ENCODE measurements at regions not wholly inside any gene's neighbourhood (a gene's known extent, or its start where the extent isn't known, plus 50 kb on each side); places are given as distances from the start of the nearest gene placed in this dataset.

DNA sequence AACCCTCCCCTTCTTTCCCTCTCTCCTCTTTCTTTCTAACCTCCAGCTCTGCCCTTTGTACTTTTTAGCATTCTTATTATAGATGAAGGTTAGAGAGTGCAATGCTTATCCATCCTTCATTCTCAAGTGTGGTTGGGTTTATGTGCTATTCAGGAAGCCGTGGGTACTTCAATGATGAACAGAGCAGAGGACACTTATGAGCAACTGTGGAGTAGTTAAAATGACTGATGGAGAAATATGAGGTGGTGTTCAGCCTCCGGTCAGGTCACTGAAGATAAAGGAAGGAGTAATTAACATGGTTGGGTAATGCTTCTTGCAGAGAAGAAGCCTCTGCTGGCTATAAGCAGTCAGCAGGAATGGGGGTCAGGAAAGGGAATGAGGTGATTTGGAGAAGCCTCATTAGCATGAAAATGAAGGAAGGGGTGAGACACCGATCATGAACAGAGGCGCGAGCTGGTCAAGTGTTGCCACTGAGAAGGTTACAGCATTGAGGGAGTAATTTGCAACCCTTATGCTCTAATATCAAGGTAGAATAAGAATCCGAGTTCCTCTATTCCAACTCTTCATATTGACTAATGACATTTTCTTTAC lies 174.7 kb downstream of the LPIN1 start:
- DNase-seq (ENCODE audit: low read depth in 3 of 3, low spot score in 2 of 3) = no peak

DNA sequence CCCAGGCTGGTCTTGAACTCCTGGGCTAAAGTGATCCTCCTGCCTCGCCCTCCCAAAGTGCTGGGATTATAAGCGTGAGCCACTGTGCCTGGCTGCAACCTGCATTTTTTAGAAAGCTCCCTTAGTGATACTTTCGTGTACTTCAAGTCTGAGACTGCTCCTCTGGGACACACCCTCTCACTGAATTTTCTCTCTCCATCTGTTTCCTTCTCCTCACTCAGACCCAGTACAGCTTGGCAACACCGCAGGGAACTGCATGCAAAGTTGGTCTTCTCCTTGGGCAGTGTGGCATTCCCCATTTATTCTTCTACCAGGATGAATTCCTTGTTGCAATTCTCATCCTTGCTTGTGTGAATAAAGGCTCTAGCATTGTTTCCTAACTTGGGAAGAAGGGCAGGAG lies 175.9 kb downstream of the LPIN1 start:
- no peak for DNase-seq (ENCODE audit: low read depth in 3 of 3, low spot score in 2 of 3)

DNA sequence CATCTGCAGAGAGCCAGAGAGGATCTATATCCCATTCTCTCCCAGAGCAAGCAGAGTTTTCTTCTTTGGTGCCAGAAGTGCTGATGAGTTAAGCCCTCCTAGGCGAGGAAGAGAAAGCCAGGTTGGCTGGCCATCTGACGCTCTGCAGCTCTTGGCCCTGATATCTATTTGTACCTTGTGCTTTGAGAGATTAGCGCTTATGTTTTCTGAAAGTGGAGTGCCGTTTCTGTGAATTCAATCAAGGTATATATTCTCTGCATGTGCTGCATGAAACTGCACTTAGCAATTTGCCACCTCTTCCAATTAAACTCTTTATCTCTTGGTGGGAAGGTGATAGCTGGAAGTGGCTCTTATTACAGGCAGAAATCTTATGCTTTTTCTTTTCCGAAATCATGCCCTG lies 177.5 kb downstream of the LPIN1 start:
- DNase-seq (ENCODE audit: low read depth in 3 of 3, low spot score in 2 of 3) = no peak

DNA sequence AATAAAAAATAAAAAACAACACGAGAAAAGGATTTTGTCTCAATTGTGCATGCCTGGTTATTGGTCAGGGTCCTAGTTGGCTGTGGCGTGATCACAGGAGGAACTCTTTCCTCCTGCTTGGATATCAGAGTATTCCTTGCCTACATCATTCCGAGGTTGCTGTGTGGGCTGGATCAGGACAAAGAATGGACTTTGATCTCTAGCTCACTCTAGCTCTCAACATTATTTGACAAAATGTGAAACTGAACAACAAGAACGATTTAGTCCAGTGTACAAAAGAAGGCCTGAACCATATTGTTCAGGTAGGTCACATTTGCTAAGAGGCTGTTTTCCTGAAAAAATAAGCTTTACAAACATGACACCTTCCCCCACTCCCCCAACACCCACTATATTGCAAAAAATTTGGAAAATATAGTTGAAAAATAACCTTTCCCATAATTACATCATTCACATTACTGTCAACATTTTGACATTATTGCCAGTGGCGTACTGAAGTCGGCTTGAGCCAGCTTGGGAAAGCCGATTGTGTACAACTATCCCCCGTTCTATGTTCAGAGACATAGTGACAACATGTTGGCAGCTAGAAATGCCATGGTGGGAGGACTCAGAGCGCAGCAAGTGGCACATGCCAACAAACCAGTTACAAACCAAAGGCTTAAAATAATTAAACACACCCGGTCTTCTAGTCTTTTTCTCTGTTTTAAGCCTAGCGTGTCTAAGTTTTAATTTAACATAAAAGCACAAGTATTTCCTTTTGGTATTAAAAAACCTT lies 179.0 kb downstream of the LPIN1 start:
- no peak for DNase-seq (ENCODE audit: low read depth in 3 of 3, low spot score in 2 of 3)

DNA sequence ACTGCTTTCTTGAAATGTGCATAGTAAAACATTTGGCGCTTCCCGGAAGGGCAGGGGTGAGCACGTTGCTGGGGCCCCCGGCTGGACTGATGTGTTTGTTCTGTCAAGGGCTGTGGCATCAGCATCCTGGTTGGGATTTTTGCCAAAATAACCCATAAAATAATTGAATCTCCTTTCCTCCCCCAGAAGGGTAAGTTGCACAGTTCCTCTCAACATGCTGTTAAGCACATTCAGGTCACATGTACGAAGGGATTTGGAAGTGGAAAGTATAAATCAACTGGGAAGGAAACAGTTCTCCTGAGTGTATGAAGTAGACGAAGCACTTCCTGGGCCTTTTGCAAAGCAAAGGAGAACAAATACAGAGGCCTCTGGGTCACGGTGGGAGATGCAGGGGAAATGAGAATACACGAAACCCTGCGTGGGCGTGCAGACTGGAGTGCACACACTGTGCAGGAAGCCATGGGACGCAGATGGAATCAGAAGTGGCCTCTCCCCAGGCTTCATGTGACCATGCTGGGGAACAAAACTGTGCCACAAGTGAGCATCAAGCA lies 183.9 kb downstream of the LPIN1 start:
- DNase-seq (ENCODE audit: low read depth in 3 of 3, low spot score in 2 of 3) = peak; percentile 29 to 36 (median 29)

GRCh38 chr2:11932048-11932512 lies 185.6 kb downstream of the LPIN1 start:
- no peak for DNase-seq (ENCODE audit: low read depth in 3 of 3, low spot score in 2 of 3)

DNA sequence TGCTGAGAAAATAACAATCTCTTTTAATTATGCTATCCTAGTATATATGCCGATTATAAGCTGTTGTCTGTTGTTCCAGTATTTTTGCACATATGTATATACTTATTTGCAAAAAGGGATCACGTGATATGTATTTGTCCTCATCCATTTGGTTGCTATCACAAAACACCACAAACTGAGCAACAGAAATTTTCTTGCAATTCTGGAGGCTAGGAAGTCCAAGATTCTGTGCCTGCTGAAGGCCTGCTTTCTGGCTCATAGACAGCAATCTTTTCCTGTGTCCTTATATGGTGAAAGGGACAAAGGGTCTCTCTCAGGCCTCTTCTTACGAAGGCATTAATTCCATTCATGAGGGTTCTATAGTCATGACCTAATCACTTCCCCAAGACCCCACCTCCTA lies 186.5 kb downstream of the LPIN1 start:
- no peak for DNase-seq (ENCODE audit: low read depth in 3 of 3, low spot score in 2 of 3)

- DNase-seq (ENCODE audit: low read depth in 3 of 3, low spot score in 2 of 3) = no peak
Measured at GRCh38 chr2:11933854-11934253, 187.4 kb downstream of the LPIN1 start.

- no peak for DNase-seq (ENCODE audit: low read depth in 3 of 3, low spot score in 2 of 3)
Measured at GRCh38 chr2:11936761-11937160, 190.3 kb downstream of the LPIN1 start.

DNA sequence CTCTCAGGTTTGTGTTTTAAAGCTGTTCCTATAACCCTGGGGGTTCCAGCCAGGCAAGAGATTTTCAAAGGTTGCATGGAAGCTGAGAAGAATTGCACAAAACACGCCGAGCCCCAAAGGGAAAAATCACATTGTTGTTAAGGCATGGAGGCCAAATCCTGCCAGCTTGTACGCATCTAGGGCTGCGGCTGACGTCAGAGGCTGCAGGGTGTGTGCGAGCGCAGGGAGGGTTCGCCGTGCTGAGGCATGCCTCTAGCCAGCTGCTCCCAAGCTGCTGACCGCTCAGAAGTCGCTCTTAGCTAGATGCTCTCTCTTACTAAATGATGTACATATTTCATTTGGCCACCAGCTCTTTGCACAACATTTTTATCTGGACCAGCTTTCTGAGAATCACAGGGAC lies 191.8 kb downstream of the LPIN1 start:
- DNase-seq (ENCODE audit: low read depth in 3 of 3, low spot score in 2 of 3) = no peak

DNA sequence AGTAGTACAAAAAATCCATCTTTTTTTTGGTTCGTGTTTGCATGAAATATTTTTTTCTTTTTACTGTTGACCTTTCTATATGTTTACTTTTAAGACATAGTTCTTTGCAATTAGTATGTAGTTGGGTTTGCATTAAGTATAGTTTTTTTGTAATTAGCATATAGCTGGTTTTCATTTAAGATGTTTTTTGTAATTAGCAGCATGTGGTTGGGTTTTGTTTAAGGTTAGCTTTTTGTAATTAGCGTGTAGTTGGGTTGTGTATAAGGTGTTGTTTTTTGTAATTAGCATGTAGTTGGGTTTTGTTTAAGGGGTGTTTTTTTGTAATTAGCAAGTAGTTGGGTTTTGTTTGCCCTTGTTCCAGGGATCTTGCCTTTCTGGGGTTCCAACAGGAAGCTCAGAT lies 193.1 kb downstream of the LPIN1 start:
- no peak for DNase-seq (ENCODE audit: low read depth in 3 of 3, low spot score in 2 of 3)

DNA sequence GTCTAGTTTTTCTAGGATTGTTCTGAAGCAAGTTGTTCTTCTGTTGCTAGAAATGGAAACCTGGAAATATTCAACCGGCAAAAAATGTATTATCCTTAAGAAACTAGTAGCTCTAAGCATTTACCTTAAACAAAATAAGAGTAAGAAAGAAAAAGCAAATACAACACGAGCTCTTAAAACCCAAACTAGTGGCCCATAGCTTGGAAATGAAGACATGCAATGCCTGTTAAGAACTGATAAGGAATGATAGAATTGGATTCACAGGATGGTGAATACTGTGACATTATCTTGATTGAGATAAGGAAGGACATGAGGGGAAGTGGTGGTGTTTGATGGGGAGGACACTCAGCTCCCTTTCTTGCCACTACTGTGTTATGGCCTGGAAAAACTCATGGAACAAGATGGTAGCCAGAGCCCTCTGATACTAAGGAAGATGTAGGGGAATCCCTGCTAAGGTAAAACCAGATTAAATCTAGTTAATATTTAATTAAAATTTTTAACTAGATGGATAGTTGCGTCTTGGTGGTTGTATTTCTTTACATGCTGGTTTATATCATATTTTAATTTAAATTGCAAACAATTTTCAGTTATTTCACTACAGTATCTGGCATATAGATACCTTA lies 193.8 kb downstream of the LPIN1 start:
- no peak for DNase-seq (ENCODE audit: low read depth in 3 of 3, low spot score in 2 of 3)

- DNase-seq (ENCODE audit: low read depth in 3 of 3, low spot score in 2 of 3) = no peak
Measured at GRCh38 chr2:11940799-11941198, 194.4 kb downstream of the LPIN1 start.

DNA sequence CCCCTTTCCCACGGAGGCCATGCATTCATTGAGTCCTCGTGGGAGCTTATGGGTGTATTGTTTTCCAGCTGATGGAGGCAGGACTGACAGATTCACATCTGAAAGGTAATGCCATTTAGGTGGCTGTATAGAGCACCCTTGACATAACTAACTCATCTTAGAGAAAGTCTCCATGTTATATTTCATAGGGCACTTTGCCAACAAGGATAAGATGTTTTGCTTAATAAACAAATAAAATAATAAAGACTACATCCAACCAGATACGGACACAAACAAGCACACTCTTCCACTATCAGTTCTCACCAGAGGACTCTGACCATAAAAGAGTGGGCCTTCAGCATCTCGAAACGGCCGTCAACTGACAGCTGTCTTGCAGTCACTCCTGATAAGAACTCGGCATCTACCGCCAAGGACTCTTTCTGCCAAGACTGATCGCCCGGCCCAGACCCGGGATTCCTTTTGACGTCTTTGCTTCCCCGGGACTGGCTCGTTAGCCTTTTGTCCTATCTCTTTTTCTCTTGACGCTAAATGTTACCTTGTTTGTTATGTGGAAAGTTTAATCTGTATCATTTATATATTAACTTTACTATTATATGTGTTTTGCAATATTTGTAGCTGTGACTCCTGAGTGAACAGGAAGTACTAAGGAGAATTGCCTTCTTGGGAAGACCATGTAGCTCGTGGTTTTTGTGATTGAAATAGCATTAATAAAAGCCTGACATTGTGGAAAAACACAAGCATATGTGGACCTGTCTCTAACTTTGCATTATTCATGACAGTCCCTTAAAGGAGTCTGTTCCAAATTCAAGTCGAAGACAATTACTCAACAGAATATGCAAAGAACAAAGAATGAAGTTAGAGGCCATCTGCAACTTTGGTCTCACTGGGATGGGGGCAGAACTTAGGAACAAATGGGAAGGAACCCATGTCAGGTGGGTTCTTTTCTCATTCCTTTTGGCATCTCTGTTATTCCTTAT lies 195.1 kb downstream of the LPIN1 start:
- DNase-seq (ENCODE audit: low read depth in 3 of 3, low spot score in 2 of 3) = no peak

- no peak for DNase-seq (ENCODE audit: low read depth in 3 of 3, low spot score in 2 of 3)
Measured at GRCh38 chr2:11942178-11942569, 195.7 kb downstream of the LPIN1 start.

- no peak for DNase-seq (ENCODE audit: low read depth in 3 of 3, low spot score in 2 of 3)
Measured at GRCh38 chr2:11944311-11944710, 197.9 kb downstream of the LPIN1 start.

DNA sequence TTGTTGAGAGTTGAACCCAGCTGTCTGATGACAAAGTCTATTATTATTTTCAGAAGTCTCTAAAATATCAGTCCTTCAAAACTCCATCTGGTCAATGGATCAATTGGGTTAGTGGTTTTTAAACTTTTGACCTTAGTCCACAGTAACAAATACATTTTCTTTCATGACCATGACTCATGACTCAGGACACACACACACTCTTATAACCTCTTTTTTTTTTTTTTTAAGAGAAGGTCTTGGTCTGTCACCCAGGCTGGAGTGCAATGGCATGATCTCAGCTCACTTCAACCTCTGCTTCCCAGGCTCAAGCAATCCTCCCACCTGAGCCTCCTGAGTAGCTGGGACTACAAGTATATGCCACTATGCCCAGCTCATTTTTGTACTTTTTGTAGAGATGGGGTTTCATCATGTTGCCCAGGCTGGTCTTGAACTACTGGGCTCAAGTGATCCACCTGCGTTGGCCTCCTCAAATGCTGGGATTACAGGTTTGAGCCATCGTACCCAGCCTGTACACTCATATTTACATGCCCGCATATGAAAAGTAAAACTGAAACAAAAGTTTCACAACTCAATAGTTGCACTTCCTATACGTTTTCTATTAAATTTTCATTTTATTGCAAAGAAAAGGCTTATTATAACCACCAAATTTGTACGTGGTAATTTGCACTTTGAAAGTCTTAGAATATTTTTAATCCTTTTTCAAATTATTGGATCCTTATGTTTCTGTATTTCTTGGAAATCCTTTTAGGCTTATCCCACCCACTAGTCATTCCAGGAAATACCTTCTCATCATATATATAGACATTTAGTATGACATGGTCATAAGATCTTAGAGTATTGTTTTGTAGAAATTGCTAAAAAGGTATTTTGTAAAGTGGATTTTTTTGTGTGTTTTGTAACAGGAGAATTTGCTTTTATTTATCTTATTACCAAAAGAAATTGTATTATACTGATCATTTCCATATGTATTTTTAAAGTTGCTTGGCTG lies 199.0 kb downstream of the LPIN1 start:
- no peak for DNase-seq (ENCODE audit: low read depth in 3 of 3, low spot score in 2 of 3)

DNA sequence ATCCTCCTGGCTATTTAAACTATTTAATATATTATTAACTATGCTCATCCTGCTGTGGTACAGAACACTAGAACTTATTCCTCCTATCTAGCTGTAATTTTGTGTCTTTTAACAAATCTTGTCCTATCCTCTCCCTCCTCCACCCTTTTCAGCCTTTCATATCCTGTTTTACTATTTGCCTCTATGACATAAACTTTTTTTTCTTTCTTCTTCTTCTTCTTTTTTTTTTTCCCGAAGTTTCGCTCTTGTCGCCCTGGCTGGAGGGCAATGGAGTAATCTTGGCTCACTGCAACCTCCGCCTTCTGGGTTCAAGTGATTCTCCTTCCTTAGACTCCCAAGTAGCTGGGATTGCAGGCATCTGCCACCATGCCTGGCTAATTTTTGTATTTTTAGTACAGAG lies 201.5 kb downstream of the LPIN1 start:
- no peak for DNase-seq (ENCODE audit: low read depth in 3 of 3, low spot score in 2 of 3)

GRCh38 chr2:11949732-11950523 lies 203.5 kb downstream of the LPIN1 start:
- DNase-seq (ENCODE audit: low read depth in 3 of 3, low spot score in 2 of 3) = no peak

Measured in right renal cortex interstitium (tissue), 3 donors.